Mesodermal cell (in vitro differentiated cells): ENCODE measurements at regions not wholly inside any gene's neighbourhood (a gene's known extent, or its start where the extent isn't known, plus 50 kb on each side); places are given as distances from the start of the nearest gene placed in this dataset.
"Not testable (repeated sequence)": the region's sequence is repeated elsewhere in the genome, so short reads cannot be mapped to it uniquely, and the experiment has no call there.

ENCODE experiments used
- H3K27ac ChIP-seq: 2 replicates; pipeline ENCODE4 v1.7.0; 2013; ENCODE audit warnings: mild to moderate bottlenecking, low read depth, low read length, moderate library complexity; ENCODE audit not compliant: severe bottlenecking
- H3K36me3 ChIP-seq: 2 replicates; pipeline ENCODE4 v1.7.1; 2013; ENCODE audit warnings: mild to moderate bottlenecking, low read length, moderate library complexity; ENCODE audit not compliant: control insufficient read depth, insufficient read depth
- H3K4me1 ChIP-seq: one replicate; pipeline ENCODE4 v1.7.1; 2013; ENCODE audit warnings: mild to moderate bottlenecking, low read length; ENCODE audit not compliant: insufficient read depth, control insufficient read depth, poor library complexity, severe bottlenecking
- H3K4me3 ChIP-seq: 2 replicates; pipeline ENCODE4 v1.7.0; 2013; ENCODE audit warnings: low read length, control low read depth, mild to moderate bottlenecking; ENCODE audit not compliant: insufficient read depth, poor library complexity, severe bottlenecking; ENCODE audit errors: extremely low read depth
- H3K9me3 ChIP-seq: 2 replicates; pipeline ENCODE4 v1.7.1; 2013; ENCODE audit warnings: mild to moderate bottlenecking, low read length, moderate library complexity; ENCODE audit not compliant: control insufficient read depth
- WGBS, 2 experiments: methylation state at CpG; one replicate each; pipeline ENCODE4 v1.1.5; 2013; ENCODE audit warnings: missing lambda C conversion rate in 2 of 2; ENCODE audit not compliant: insufficient coverage in 2 of 2; 5-methylcytosine and 5-hydroxymethylcytosine counted together

DNA sequence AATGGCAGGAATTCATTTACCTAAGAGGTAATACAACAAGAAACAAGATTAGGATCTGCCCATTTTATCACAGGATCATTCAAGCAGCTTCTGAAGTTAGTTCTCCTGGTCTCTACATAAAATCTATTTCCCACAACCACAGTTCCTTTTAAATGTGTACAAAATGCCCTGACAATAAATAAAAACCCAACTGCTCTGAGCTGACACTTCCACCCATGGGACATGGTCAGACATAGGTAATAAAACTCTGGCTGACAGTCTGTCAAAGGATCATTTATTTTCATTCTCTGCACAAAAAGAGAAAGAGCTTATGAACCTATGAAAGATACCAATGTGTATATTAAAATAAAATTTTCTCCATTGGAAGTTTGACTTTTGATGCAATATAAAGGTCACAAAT, 145.4 kb upstream of the PALMD start:
- Histone ChIP-seq H3K27ac (no peak overlapping the region), H3K9me3 (no peaks in the 10 kb centered on the region), H3K4me1 (no peaks in the 10 kb centered on the region), H3K36me3 (no peaks in the 10 kb centered on the region), H3K4me3 (no peak overlapping the region)

GRCh38 chr1:99501871-99502270, 144.0 kb upstream of the PALMD start:
- H3K36me3 ChIP-seq, result no peaks in the 10 kb centered on the region
- WGBS, 2 experiments, result 83 to 85% methylated on average over 1 of the region's 1 CpG

GRCh38 chr1:99502400-99502799, 143.5 kb upstream of the PALMD start:
- no peaks in the 10 kb centered on the region for H3K4me1 ChIP-seq
- WGBS, 2 experiments, result 94 to 100% methylated on average over 2 of the region's 3 CpGs
- H3K36me3 ChIP-seq, result no peaks in the 10 kb centered on the region
- H3K4me3 ChIP-seq, result no peak overlapping the region
- H3K9me3 ChIP-seq, result no peaks in the 10 kb centered on the region
- no peak overlapping the region for H3K27ac ChIP-seq

More at GRCh38 chr1:99501871-99502270, 144.0 kb upstream of the PALMD start:
- H3K4me3 ChIP-seq, result no peak overlapping the region
- H3K9me3 ChIP-seq, result no peaks in the 10 kb centered on the region
- H3K27ac ChIP-seq, result no peak overlapping the region
- H3K4me1 ChIP-seq, result no peaks in the 10 kb centered on the region

DNA sequence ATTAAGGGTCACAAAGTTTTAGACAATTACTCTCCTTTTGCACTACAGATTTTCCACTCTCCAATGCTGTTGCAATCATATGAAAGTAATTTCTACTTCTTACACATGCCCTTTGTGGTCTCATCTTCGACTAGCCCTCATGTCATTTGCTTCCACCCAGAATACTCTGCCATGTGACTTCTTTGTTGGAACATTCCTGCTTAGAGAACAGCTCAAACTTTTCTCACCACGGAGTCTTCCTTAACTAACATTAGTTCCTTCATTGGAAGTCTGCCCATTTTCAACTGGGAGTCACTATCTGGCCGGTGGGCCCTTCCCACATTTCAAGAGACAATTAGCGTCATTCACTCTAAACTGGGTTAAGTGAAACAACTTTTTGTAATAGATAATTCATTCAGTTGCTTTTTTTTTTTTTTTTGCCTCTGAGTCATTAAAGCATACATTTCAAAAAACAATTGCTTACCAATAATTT, 142.6 kb upstream of the PALMD start:
- H3K9me3 ChIP-seq, result no peaks in the 10 kb centered on the region
- no peak overlapping the region for H3K4me3 ChIP-seq
- 66 to 94% methylated on average over 2 of the region's 4 CpGs for WGBS, 2 experiments
- H3K27ac ChIP-seq, result no peak overlapping the region
- H3K4me1 ChIP-seq, result no peaks in the 10 kb centered on the region
- no peaks in the 10 kb centered on the region for H3K36me3 ChIP-seq

GRCh38 chr1:99504287-99504686, 141.6 kb upstream of the PALMD start:
- no peak overlapping the region for H3K4me3 ChIP-seq
- H3K36me3 ChIP-seq, result no peaks in the 10 kb centered on the region
- no peaks in the 10 kb centered on the region for H3K4me1 ChIP-seq
- 95% methylated on average over 3 of the region's 3 CpGs for WGBS, 2 experiments
- no peaks in the 10 kb centered on the region for H3K9me3 ChIP-seq
- H3K27ac ChIP-seq, result no peak overlapping the region

DNA sequence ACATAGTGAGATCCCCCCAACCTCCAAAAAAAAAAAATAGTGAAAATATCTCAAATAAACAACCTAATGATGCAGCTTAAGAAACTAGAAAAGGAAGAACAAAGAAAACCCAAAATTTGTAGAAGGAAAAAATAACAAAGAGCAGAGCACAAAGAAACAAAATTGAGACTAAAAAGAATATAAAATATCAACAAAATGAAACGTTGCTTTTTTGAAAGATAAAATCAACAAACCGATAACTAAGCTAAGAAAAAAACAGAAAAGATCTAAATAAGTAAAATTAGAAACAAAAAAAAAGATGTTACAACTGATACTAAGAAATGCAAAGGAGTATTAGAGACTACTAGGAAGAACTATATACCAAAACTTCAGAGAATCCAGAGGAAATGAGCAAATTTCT, 139.3 kb upstream of the PALMD start:
- Histone ChIP-seq H3K4me3 (no peak overlapping the region), H3K9me3 (no peaks in the 10 kb centered on the region), H3K36me3 (no peaks in the 10 kb centered on the region), H3K4me1 (no peaks in the 10 kb centered on the region), H3K27ac (no peak overlapping the region)
- no CpG with 5 or more reads among the region's 2 CpGs for WGBS, 2 experiments

GRCh38 chr1:99507446-99507845, 138.5 kb upstream of the PALMD start:
- WGBS, 2 experiments, result 90 to 95% methylated on average over 4 to 8 of the region's 12 CpGs
- not testable (repeated sequence) for H3K27ac ChIP-seq, H3K9me3 ChIP-seq, H3K4me1 ChIP-seq, H3K36me3 ChIP-seq, H3K4me3 ChIP-seq

- no peaks in the 10 kb centered on the region for H3K9me3 ChIP-seq
- no peaks in the 10 kb centered on the region for H3K4me1 ChIP-seq
- no peak overlapping the region for H3K4me3 ChIP-seq
- H3K27ac ChIP-seq, result no peak overlapping the region
- no peaks in the 10 kb centered on the region for H3K36me3 ChIP-seq
- WGBS, 2 experiments, result 94 to 95% methylated on average over 27 to 32 of the region's 38 CpGs
Observed at GRCh38 chr1:99507906-99508732, 137.8 kb upstream of the PALMD start.

DNA sequence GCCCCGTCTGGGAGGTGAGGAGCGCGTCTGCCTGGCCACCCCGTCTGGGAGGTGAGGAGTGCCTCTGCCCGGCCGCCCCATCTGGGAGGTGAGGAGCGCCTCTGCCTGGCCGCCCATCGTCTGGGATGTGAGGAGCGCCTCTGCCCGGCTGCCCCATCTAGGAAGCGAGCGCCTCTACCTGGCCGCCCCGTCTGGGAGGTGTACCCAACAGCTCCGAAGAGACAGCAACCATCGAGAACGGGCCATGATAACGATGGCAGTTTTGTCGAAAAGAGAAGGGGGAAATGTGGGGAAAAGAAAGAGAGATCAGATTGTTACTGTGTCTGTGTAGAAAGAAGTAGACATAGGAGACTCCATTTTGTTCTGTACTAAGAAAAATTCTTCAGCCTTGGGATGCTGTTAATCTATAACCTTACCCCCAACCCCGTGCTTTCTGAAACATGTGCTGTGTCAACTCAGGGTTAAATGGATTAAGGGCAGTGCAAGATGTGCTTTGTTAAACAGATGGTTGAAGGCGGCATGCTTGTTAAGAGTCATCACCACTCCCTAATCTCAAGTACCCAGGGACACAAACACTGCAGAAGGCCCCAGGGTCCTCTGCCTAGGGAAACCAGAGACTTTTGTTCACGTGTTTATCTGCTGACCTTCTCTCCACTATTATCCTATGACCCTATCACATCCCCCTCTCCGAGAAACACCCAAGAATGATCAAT, 137.0 kb upstream of the PALMD start:
- H3K27ac ChIP-seq, result not testable (repeated sequence)
- WGBS, 2 experiments, result 95 to 100% methylated on average over 10 to 20 of the region's 24 CpGs

GRCh38 chr1:99514823-99515552, 130.9 kb upstream of the PALMD start:
- 50% methylated on average over 1 of the region's 8 CpGs; no CpG with 5 or more reads in 1 of the 2 experiments for WGBS, 2 experiments
- not testable (repeated sequence) for H3K4me3 ChIP-seq, H3K4me1 ChIP-seq

More for the DNA sequence above, 137.0 kb upstream of the PALMD start:
- not testable (repeated sequence) for H3K36me3 ChIP-seq, H3K4me3 ChIP-seq, H3K4me1 ChIP-seq, H3K9me3 ChIP-seq

More at GRCh38 chr1:99514823-99515552, 130.9 kb upstream of the PALMD start:
- not testable (repeated sequence) for H3K27ac ChIP-seq, H3K9me3 ChIP-seq, H3K36me3 ChIP-seq
